ENCODE measurements at regions not wholly inside any gene's neighbourhood (a gene's known extent, or its start where the extent isn't known, plus 50 kb on each side); places are given as distances from the start of the nearest gene placed in this dataset.

- no peak for TF ChIP-seq TEAD4 (IDR thresholded peaks at IDR 0.05)
- TF ChIP-seq ZBTB7A (IDR thresholded peaks at IDR 0.05; ENCODE audit: low read depth): no peak
- TF ChIP-seq MAX (IDR thresholded peaks at IDR 0.05): no peak
- no peak for TF ChIP-seq YY1 (IDR thresholded peaks at IDR 0.05; ENCODE audit: low read depth)
- TF ChIP-seq EGR1 (IDR thresholded peaks at IDR 0.05): no peak
- no peak for TF ChIP-seq NFIC (IDR thresholded peaks at IDR 0.05)
- TF ChIP-seq CEBPB (IDR thresholded peaks at IDR 0.05): no peak
- TF ChIP-seq TCF12 (IDR thresholded peaks at IDR 0.05; ENCODE audit: low read depth): no peak
- TF ChIP-seq USF1 (IDR thresholded peaks at IDR 0.05): no peak
- TF ChIP-seq EP300 (IDR thresholded peaks at IDR 0.05; ENCODE audit: borderline replicate concordance): no peak
- TF ChIP-seq RAD21 (IDR thresholded peaks at IDR 0.05; ENCODE audit: low read depth): no peak
- TF ChIP-seq TAF1 (IDR thresholded peaks at IDR 0.05; ENCODE audit: low read depth): no peak
- TF ChIP-seq FOXM1 (IDR thresholded peaks at IDR 0.05; ENCODE audit: borderline replicate concordance, low read depth): no peak
- TF ChIP-seq REST (IDR thresholded peaks at IDR 0.05; ENCODE audit: low read depth): no peak
Observed at GRCh38 chr12:107144441-107144840, 51.1 kb upstream of the CRY1 start.

- TF ChIP-seq REST (IDR thresholded peaks at IDR 0.05; ENCODE audit: low read depth) (no peak), NFIC (IDR thresholded peaks at IDR 0.05) (no peak), TAF1 (IDR thresholded peaks at IDR 0.05; ENCODE audit: low read depth) (no peak), TCF12 (IDR thresholded peaks at IDR 0.05; ENCODE audit: low read depth) (no peak), FOXM1 (IDR thresholded peaks at IDR 0.05; ENCODE audit: borderline replicate concordance, low read depth) (no peak), MAX (IDR thresholded peaks at IDR 0.05) (no peak), RAD21 (IDR thresholded peaks at IDR 0.05; ENCODE audit: low read depth) (no peak), CREB1 (IDR thresholded peaks at IDR 0.05; ENCODE audit: low read depth) (no peak), ZBTB7A (IDR thresholded peaks at IDR 0.05; ENCODE audit: low read depth) (no peak), USF1 (IDR thresholded peaks at IDR 0.05) (no peak), TEAD4 (IDR thresholded peaks at IDR 0.05) (no peak), EP300 (IDR thresholded peaks at IDR 0.05; ENCODE audit: borderline replicate concordance) (no peak)
Observed at GRCh38 chr12:107144990-107145389, 51.6 kb upstream of the CRY1 start.

- TF ChIP-seq REST (IDR thresholded peaks at IDR 0.05; ENCODE audit: low read depth): no peak
- TF ChIP-seq TEAD4 (IDR thresholded peaks at IDR 0.05): no peak
- no peak for TF ChIP-seq TAF1 (IDR thresholded peaks at IDR 0.05; ENCODE audit: low read depth)
- no peak for TF ChIP-seq MAX (IDR thresholded peaks at IDR 0.05)
- TF ChIP-seq EP300 (IDR thresholded peaks at IDR 0.05; ENCODE audit: borderline replicate concordance): no peak
- no peak for TF ChIP-seq RAD21 (IDR thresholded peaks at IDR 0.05; ENCODE audit: low read depth)
- no peak for TF ChIP-seq USF1 (IDR thresholded peaks at IDR 0.05)
- no peak for TF ChIP-seq FOXM1 (IDR thresholded peaks at IDR 0.05; ENCODE audit: borderline replicate concordance, low read depth)
- no peak for TF ChIP-seq ZBTB7A (IDR thresholded peaks at IDR 0.05; ENCODE audit: low read depth)
- TF ChIP-seq YY1 (IDR thresholded peaks at IDR 0.05; ENCODE audit: low read depth): no peak
- TF ChIP-seq CEBPB (IDR thresholded peaks at IDR 0.05): no peak
- no peak for TF ChIP-seq TCF12 (IDR thresholded peaks at IDR 0.05; ENCODE audit: low read depth)
- TF ChIP-seq NFIC (IDR thresholded peaks at IDR 0.05): no peak
- no peak for TF ChIP-seq CREB1 (IDR thresholded peaks at IDR 0.05; ENCODE audit: low read depth)
- TF ChIP-seq EGR1 (IDR thresholded peaks at IDR 0.05): no peak
Observed at GRCh38 chr12:107145397-107145796, 52.0 kb upstream of the CRY1 start.

GRCh38 chr12:107148107-107148506 is 54.8 kb upstream of the CRY1 start:
- TF ChIP-seq TAF1 (IDR thresholded peaks at IDR 0.05; ENCODE audit: low read depth) (no peak), TEAD4 (IDR thresholded peaks at IDR 0.05) (no peak), YY1 (IDR thresholded peaks at IDR 0.05; ENCODE audit: low read depth) (no peak), NFIC (IDR thresholded peaks at IDR 0.05) (no peak), RAD21 (IDR thresholded peaks at IDR 0.05; ENCODE audit: low read depth) (no peak)

All from Ishikawa (cell line).